Stimulated activated CD8-positive, alpha-beta memory T cell treated with anti-CD3 and anti-CD28 coated beads, Interleukin-12 subunit alpha, Interleukin-12 subunit beta, amount 100 ng/mL, for 4 hours (primary cell): ENCODE measurements at regions not wholly inside any gene's neighbourhood (a gene's known extent, or its start where the extent isn't known, plus 50 kb on each side); places are given as distances from the start of the nearest gene placed in this dataset.

ENCODE experiments used
- DNase-seq: peaks from one replicate; pipeline ENCODE4 v3.0.0-alpha.2; 2020; ENCODE audit warnings: low read depth

- DNase-seq, result no peak
These were observed 599.5 kb upstream of the B3GALT2 start for GRCh38 chr1:193785850-193786420.

DNA sequence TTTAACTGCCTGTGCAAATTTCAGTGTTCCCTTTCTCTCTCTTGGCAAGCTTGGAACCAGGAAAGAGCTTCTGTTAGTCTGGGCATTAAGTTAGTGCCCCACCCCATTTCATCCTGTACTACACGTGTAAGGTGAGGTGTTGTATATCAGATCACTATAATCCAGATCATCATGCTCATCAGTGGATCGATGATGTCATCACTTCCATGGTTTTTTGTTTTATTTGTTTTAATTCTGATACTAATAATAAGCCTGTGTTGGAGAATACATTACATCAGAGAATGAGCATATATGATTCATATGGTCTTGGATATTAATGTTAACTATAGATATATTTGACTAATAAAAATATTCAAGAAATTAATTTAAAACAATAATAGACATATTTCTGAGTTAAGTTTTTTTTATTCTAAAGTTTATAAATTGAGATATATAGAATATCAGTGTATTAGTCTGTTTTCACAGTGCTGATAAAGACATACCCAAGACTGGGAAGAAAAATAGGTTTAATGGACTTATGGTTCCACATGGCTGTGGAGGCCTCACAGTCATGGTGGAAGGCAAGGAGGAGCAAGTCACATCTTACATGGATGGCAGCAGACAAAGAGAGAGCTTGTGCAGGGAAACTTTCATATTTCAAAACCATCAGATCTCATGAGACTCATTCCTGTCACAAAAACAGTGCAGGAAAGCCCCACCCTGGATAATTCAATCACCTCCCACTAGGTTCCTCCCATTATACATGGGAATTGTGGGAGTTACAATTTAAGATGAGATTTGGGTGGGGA is 588.3 kb upstream of the B3GALT2 start:
- no peak for DNase-seq

- no peak for DNase-seq
These were observed 585.2 kb upstream of the B3GALT2 start for GRCh38 chr1:193771596-193771995.

DNA sequence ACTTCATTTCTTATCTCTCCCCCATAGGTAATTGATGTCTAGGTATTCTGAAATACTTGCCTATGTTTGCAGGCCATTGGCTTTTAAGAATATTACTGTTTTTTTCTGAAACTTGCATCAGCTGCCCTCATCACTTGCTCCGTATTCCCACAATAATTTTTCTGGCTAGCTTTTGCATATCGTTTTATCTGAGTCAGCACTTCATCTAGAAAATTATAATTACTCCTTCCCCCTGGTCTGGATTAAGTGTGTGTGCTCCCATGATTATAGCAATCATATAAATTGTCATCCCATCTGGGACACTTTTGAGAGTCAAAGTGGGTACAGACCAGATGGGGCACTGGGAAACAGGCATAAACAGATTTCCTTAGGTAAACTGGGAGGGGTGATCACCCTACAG is 583.2 kb upstream of the B3GALT2 start:
- no peak for DNase-seq

GRCh38 chr1:193767886-193768285 is 581.5 kb upstream of the B3GALT2 start:
- DNase-seq, result no peak

- DNase-seq, result no peak
These were observed 579.9 kb upstream of the B3GALT2 start for GRCh38 chr1:193766329-193766728.

DNA sequence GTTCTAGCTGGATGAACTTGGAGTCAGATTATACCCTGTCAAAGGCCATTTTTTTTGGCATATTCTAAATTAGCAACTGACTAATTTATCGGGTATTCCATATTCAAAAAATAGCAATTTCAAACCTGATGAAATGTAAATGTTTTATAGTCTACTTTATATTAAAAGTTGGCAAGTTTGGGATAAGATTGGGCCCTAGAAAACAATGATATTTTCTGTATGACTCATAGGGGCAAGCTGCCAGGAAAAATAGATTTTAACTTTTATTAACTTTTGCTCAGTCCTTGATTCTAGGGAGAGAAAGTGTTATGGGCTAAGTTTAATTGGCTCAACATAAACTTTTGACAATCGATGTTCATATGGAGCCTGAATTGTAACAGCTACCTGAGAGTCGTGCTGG is 576.9 kb upstream of the B3GALT2 start:
- no peak for DNase-seq

- no peak for DNase-seq
These were observed 575.8 kb upstream of the B3GALT2 start for GRCh38 chr1:193762236-193762635.

- no peak for DNase-seq
These were observed 569.0 kb upstream of the B3GALT2 start for GRCh38 chr1:193755441-193755840.

DNA sequence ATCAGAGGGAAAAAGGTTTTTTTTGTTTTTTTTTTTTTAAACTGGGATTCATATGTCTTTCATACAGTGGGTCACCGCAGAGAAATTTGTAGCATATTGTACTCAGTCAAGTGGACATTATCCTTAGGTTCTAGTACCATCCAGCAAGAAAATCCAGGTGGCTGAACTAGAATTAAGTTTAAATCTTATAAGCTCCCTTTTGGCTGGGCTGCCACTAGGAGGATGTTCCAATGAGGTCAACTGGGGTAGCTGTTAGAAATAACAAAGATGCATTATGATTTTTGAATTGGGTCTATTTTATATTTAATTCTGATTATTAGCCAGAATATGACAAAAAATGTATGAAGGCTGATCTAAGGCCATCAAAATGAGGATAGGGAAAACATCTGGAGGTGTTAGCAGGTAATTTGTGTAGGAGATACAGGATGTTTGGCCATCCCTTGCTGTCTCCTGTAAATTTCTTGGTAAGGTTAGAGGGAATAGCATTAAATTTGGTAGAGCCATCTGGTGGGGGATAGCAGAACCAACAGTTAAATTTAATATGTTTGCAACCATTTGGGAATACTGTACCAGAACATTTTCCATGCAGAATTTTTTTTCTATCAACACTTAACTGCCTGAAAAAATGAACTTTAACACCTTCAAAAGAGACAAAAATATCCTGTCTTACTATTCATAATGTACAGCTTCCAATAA is 568.5 kb upstream of the B3GALT2 start:
- no peak for DNase-seq

GRCh38 chr1:193754151-193754550 is 567.7 kb upstream of the B3GALT2 start:
- DNase-seq, result no peak

DNA sequence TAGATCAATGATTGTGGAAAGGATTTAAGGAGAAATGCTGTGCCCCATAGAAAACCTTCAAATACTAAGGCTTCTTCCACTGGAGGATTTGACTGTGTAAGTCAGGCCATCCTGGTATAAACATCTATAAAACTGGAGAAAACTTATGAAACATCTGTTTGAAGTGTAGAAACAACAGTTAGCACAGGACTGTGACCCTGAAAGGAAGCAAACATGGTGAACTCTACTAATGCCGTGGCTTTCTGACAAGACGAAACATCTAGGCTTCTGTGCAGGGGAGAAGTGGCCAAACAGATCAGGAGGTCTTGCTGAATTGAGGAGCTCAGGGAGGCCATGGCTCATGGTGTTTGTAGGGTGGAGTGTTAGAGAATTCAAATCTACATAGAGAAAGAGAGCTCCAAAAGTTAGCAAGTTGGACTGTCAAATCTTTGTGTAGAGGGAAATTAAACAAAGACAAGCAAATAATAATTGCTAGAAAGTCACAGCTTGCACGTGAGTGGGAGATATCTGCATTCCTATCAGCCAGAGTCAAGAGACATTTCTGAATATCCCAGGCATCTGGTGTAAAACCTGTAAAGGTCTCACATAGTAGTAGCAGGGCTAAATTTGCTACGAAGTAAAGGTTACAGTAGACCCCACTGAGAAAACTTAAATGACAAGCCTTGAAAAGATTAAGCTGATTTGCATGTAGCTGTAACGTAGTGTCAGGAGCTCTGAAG is 566.8 kb upstream of the B3GALT2 start:
- DNase-seq, result no peak

GRCh38 chr1:193749868-193750267 is 563.5 kb upstream of the B3GALT2 start:
- no peak for DNase-seq

- DNase-seq, result no peak
These were observed 561.2 kb upstream of the B3GALT2 start for GRCh38 chr1:193747579-193747978.

GRCh38 chr1:193741228-193741627 is 554.8 kb upstream of the B3GALT2 start:
- no peak for DNase-seq

DNA sequence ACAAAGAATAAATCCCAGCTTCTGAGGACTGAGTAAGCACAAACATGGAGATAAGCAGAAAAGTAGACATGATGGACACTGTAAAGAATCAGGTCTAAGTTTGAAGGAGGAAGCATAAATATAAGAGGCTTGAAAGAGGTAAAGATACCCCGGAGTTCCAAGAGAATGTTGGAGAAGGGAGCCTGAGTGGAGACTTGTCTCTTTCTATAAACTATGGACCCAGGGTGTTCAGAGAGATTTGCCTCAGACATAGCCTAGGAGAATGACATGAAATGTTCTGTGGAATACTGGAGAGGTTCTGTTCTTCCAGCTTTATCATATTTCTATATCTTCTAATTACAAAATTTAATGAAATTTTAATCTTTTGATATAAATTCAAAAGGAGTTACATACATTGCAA is 554.3 kb upstream of the B3GALT2 start:
- no peak for DNase-seq

DNA sequence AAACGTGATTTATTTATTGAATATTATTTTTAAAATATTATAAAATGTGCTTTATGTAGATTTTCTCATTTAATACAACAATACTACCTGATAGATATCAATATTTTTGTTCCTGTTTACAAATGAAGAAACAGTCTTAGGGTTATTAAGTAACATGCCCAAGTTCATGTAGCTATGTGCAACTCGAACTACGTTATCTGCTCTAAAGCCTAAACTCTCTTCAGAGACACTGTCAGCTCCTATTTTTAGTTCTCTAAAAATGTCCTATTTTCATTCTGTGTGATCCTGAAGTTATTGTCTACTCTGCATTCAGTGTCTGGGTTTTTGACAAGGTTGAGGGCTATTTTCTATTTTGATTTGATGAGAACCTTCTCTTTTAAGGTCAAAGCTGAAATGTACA is 550.1 kb upstream of the B3GALT2 start:
- no peak for DNase-seq

DNA sequence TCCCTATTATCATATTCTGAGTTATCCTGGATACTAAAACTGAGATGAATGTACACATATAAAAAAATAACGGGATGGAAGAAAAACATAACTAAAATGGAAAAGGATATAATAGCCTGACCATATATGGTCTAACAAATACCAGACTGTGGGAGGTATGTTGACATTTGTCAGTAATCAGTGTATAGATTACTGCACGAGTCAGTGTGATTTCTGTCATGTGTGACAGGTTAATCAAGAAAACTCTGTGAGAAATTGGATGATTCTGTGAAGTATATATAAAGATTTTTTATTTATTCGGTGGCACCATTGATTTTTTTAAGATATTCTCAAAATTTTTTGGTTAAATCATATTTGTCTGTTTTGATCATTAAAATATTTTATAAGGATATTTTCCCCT is 547.3 kb upstream of the B3GALT2 start:
- no peak for DNase-seq

DNA sequence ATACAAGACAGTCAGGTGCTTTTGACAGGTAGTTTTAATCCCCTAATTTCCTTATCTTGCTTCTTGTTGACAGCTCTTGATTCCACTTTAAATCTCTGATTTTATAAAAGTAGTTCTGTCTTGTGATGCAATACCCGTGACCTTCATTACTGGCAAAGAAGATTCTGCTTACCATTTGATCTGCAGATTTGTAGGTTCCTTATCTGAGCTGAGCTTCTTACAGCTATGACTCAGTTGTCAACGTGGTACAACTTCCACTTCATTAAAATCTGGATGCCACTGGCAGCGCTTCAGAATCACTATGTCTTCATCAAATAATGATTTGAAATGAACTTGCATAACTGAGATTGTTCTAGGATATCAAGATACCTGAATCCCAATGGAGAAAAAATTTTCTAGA is 543.6 kb upstream of the B3GALT2 start:
- DNase-seq, result no peak

DNA sequence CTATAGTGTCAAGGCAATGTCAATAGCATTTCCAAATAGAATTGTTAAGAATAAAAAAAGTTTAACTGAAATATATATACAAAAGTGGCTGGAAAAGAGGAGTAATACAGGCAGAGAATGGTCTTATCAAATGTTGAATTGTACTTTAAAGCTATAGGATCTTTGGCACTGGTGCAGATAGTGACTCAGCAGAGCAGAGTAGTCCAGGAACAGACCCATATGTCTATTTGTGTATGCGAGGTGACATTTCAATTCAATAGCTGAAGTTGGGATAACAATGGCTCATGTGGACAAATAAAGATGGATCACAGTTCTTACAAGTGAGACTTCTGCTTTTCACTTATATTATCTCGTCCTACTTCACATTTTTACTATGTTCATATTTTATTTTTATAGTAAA is 543.0 kb upstream of the B3GALT2 start:
- DNase-seq, result no peak

DNA sequence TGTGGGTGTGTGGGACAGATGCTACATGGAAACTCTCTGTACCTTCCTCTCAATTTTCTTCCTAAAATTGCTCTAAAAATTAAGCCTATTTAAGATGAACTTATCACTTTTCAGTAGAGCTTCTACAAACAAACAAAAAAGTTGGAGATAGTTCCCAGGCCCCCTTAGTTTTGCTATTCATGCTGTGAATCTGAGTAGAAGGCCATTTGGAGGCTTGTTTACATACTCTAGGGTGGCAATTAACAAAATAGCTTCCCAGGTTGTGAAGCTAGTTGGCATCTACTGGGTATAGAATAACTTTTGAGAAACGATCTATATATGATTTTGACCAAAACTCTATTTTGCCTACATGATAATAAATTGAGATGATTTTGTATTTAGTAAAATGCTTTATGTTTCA is 541.4 kb upstream of the B3GALT2 start:
- DNase-seq, result no peak

DNA sequence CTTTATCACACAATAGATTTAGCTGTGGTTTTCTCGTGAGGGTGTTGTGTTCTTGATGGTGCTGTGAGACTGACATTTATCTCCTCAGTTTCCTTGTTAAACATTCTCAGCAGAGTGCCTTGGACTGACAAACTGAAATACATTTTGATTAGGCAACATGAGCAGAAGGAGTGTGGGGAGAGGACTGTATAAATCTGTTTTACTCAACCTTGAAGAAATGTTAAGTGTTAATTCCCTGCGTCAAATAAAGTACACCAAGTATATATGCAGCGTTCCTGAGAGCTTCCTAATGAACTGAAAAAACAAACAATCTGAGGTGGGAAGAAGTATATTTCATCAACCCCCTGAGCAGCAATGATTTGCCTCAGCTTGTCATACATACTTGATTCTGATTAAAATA is 540.3 kb upstream of the B3GALT2 start:
- DNase-seq, result no peak

DNA sequence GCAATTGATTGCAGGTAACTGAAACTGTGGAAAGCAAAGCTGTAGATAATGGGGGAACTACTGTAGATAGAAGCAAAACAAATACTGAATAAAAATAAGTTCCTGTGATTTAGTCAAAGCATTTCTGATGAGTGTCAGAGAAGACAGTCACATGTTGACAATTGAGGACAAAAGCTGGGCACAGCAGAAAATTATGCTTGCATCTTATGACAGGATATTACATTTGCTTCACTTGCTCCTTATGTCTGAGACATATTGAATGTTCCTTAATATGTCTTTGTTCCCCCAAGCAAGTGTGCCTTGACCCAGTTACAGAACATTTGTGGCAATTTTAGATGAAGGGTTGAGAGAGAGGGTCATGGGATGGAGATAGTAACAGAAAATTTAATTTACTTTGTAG is 526.0 kb upstream of the B3GALT2 start:
- DNase-seq, result no peak
